T-helper 22 cell (primary cell): ENCODE measurements at regions not wholly inside any gene's neighbourhood (a gene's known extent, or its start where the extent isn't known, plus 50 kb on each side); places are given as distances from the start of the nearest gene placed in this dataset.

Experiments used
- DNase-seq: peaks from one replicate; pipeline ENCODE4 v3.0.0-alpha.2; 2020; ENCODE audit warnings: low read depth

DNA sequence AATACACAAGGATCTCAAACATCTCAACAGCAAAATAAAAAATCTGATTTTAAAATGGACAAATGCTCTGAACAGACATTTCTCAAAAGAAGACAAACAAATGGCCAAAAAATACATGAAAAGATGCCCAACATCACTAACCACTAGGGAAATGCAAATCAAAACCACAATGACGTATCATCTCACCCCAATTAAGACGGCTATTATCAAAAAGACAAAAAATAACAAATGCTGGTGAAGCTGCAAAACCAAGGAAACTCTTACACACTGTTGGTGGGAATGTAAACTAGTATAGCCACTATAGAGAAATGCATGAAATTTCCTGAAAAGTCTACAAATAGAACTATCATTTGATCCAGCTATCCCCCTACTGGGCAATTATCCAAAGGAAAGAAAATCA is 145.0 kb downstream of the BTG1 start:
- no peak for DNase-seq

DNA sequence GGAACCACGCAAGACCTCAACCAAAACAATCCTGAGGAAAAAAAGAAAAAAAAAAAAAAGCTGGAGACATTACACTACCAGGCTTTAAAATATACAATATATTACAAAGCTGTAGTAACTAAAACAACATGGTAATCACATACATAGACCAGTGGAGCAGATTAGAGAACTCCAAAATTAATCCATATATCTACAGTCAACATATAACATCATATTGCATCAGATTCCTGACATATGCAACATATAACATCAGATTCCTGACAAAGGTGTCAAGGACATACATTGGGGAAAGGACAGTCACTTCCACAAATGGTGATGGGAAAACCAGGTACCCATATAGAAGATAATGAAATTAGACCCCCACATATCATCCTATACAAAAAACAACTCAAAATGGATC is 145.8 kb downstream of the BTG1 start:
- no peak for DNase-seq

DNA sequence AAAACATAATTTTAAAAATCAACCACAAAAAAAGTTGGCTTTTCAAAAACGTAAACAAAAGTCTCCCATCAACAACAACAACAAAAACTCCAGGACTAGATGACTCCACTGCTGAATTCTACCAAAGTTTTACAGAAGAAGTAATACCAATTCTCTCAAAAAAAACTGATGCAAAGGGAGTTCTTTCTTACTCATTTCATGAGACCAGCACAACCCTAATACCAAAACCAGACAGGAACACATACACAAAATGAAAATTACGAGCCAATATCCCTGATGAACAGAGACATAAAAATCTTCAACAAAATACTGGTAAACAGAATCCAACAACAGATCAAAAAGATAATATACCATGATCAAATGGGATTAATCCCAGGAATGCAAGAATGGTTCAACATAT is 147.3 kb downstream of the BTG1 start:
- DNase-seq, result no peak

DNA sequence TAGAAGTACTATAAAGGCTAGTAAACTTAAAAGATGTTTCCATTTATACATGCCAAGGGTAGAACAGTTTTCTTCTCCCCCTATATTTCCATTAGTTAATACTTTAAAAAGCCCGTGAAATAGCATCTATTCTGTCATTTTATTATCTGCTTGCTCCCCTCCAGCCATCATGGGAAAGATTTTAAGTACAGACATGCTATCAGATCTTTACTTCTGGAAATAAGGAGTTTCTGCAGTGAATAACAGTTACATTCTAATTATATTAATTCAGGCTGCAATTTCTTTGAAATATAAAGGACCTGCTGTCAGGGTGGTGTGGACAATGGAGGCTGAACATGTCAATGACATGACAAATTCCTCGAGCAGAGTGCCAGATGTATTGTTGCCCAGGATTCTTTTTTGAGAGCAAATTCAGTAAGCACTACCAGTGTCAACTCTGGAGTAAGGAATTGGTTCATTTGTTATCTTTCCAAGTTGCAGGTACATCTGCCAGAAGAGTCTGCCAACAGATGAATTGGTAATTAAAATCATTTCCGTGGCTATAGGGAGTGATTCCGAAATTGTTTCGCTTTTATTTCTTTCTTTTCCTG is 151.3 kb downstream of the BTG1 start:
- DNase-seq, result no peak

DNA sequence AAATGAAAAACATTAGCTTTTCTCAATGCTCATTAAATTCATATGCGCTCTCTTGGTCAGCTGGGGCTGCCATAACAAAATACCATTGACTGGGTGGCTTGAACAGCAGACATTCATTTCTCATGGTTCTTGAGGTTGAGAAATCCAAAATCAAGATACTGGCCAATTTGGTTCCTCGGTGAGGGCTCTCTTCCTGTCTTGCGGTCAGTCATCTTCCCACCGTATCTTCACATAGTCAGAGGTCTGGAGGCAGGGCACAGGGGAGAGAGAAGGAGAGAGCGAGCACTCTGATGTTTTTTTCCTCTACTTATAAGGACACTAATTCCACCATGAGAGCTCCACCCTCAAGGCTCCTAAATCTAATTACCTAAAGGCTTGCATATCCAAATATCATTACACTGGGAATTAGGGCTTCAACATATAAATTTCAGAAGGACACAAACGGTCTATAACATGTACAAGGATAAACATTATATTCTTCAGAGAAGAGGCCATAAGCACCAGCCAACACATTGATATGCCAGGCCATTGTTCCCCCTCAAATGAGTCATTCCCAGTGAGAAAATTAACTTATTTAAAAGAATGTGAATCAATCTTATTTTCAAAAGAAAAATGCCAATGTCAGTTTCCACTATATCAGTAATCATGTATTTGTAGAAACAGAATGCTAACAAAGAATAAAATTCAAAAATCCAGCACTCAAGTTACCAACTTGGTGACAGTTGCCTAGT is 152.2 kb downstream of the BTG1 start:
- DNase-seq, result no peak

DNA sequence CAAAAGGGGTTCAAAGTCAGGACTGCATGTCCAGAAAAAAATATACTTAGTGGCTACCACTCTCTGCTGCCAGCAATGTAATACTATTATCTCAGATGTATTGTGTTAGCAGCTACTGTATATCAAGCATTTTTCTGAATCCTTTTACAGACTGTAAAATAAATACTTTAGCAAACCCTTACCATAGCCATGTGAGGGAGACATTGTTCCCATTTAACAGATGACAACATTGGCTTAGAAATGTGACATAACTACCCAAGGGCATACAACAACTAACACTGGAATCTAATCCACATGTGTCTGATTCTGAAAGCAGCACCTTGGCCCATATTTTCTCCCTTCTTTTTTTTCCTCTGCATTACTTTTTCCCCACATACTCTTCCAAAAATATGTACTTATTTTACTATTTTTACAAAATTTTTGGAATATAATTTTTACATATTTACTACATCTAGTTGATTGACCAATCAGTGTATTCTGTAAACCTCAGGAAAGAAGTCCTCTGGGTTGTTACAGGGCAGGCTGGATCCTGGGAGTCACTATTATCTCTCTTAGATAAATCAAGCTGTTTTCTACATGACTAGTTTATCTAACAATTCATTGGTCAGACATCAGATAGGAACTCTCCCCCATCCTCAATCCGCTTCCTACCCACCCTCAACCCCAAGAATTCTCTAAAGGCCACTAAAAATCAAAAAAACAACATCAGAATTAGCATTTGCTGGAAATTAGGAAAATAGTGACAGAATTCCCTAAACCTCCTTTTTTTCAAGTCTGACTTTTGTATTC is 154.1 kb downstream of the BTG1 start:
- no peak for DNase-seq

DNA sequence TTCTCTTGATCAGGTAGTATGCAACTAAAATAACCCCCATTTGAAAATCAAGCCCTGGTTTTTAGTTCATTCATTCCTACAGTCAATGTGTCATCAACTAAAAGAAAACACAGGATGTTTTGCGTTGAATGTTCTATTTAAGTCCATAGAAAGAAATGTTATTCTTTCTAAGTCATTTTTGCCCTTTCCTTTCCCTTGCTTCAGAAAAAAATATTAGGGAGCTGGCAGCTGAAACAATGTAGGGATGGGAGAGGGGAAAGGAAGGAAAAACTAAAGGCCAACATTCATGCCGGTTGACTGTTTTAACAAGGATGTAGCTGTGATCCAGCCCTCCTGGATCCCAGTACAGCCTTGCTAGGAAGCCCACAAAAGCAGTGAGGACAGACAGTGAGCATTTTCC is 155.1 kb downstream of the BTG1 start:
- DNase-seq, result no peak

DNA sequence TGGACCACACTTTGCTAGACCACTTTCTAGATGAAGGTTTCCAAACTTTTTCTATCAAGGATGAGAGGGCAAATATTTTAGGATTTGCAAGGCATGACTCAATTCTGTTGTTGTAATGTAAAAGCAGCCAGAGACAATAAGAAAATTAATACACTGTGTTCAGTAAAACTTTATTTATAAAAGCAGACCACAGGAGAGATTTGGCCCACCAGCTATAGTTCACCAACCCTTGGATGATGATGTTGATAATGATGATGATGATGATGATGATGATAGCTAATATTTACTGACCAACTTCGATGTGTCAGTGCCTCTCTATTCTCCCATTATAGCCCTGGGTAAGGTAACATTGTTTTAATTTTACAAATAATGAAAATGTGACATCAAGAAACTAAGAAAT is 156.5 kb downstream of the BTG1 start:
- DNase-seq, result no peak

DNA sequence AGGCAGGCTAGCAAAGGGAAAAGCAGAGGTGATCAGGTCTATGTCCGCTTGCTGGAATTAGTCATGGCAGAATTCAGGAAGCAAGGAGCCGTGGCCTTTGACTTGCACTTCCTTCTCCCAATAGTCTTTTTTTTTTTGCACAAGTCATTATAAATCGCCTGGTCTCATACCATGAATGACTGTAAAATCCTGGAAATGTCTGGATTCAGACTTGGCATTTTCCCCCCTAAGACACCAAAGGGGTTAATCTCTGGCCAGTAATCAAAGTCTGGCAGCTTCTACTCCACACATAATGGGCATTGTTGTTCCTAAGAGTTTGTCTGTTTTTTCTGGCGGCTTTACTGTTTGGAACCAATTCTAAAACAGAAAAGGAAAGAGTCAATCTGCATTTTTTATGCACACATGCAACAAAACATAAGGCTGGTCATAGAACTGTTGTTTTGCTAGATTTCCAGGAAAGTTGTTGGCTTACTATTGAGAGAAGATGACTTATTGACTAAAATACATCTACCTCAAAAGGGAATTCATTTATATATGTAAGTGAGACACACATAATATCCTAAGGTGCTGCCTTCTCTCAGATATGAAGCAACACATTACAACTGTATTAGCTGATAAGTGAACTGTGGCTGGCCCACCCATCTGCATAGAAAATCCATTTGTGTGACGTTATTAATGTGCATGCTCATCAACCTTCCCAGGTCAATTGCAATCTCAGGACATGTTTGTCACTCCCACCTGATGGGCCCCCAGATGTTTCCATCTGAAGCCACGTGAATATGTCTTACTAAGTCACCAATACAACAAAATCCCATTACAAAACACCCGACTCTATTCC is 157.3 kb downstream of the BTG1 start:
- DNase-seq, result no peak

DNA sequence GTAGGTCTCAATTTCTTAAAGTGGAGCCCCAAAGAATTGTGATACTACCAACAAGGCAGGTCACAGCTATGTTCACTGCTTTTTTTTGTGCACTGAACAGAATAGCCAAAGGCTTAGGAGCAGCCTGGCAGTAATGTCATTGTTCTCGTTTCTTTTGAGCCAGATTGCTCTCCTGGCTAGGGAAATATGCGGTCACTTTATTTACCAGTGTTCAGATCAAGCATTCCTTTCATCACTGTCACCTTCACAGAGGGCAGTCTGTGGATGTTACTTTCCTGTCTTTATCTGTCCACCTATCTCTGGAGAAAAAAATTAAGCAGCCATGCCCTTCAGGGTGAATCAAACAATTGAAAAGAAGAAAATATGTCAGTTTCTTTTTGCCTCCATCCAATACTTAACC is 159.6 kb downstream of the BTG1 start:
- DNase-seq, result no peak

DNA sequence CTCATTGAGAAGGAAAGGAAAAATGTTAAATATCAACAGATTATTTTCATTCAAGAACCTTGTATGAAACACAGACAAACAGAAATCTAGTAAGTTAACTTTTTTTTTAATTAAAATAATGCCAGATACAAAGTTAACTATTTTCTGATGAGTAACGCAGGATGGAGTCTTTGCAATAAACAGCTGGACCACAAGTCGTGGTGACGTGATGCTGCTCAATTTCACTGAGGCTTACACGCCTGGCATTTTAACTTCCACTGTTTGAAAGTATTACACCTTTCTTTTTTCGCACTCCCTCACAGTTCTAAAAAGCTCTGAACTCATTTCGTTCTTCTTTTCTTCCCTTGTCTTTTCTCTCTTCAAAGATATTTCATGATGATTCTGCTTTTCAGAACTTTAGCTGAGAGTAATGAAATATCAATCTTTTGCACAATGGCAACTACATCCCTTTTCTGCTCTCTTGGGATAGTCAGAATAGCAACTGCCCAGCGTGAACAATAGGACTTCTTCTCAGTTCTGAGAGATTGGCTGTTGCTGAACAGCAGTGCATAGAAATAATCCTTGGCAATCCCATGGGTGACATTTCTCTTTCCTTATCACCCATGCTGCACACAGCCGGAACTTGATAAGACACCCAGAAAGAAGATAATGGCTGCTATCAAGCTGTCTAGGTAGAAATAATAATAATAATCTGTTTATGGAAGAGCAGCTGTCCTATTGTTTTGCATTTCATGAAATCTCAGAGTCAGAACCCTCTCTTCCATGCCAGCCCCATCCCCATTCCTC is 160.5 kb downstream of the BTG1 start:
- no peak for DNase-seq

DNA sequence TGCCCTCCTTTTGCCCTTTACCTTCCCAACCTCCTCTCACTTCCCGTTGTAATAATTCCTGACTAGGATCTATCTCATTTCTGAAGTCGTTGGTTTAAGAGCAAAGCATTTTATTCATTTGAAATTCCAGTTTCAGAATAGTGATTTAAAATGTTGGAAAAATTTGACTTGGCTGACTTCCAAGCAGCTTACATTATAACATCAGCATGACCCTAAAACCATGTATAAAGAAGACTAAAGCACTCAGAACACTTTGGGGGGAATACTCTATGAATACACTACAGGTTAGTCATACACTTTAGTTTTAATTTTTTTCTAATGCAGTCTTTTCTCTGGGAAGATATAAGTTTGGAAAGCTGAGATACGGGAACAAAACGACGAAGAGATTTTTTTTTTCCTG is 161.1 kb downstream of the BTG1 start:
- no peak for DNase-seq

DNA sequence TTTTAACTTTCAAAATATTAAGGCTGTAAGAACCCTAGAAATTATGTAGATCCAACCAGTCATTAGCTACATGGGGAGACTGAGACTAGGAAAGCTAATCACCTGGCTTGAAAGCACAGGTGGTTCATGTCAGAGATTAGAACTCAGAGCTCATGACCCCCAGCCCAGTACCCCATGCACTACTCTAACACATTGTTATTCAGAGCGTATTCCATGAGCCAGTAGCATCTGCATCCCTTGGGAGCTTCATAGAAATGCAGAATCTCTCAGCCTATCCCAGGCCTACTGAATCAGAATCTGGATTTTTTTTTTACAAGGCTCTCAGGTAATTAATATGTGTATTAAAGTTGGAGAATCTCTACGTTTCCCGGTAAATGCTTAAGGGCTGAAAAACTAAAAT is 161.7 kb downstream of the BTG1 start:
- no peak for DNase-seq

DNA sequence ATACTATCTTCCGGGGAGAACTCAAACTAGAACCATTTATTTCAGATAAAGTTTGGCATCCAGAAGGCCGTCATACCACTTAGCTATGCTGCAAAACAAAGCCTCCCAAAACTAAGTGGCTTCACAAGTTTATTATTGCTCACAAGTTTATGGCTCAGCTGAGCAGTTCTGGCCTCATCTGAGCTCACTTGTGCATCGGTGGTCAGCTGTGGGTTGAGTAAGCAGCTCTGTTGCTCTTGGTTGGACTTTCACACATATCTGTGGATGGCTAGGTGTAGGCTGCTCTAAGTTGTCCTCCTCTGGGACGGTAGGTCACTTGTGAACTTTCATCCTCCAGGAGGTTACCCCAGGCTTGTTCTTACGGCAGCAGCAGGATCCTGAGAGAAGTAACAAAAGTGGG is 162.7 kb downstream of the BTG1 start:
- DNase-seq, result no peak

DNA sequence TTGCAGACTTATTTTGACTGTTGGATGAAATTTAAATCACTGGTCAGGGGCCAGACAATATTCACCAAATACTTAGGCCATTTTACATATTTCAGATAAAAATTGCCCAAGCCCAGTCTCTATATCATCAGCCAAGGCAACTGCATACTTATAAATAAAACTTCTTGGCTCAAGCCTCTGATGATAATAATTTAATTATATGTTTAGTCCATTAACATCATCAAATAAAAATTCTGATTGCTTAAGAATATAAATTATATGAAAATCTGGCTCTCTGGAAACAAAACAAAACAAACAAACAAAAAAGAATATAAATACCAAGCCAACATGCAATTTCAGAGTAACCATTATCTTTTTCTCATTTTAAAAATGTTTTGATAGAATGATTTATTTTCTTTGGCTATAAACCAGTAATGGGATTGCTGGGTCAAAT is 165.2 kb downstream of the BTG1 start:
- DNase-seq, result no peak

DNA sequence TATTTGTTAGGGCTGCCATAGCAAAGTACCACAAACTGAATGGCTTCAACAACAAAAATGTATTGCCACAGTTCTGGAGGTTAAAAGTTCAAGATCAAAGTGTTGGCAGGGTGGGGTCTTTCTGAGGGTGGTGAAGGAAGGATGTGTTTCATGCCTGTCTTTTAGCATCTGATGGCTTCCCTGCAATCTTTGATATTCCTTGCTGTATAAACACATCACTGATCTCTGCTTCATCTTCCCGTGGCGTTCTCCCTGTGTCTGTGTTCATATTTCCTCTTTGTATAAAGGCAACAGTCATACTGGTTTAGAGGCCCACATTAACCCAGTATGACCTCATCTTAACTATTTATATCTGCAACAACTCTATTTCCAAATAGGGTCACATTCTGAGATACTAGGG is 167.5 kb downstream of the BTG1 start:
- DNase-seq, result peak; percentile 45

DNA sequence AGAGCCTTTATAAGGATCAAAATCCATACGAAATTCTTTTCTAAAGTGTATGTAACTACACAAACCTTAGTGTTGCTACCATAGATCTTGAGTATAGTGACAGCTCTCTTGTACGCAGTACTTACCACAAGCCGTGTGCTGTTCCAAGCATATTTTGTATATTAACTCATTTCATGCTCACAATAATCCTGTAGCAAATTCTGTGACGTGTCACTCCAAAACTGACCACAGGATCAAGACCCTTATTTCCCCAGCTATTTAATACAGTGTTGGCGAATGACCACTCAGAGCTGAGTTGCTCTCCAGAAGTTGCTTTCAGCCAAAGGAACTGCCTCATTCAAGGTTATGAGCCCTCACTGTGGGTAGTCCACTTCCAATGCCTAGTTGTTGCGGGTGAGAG is 169.8 kb downstream of the BTG1 start:
- DNase-seq, result no peak

DNA sequence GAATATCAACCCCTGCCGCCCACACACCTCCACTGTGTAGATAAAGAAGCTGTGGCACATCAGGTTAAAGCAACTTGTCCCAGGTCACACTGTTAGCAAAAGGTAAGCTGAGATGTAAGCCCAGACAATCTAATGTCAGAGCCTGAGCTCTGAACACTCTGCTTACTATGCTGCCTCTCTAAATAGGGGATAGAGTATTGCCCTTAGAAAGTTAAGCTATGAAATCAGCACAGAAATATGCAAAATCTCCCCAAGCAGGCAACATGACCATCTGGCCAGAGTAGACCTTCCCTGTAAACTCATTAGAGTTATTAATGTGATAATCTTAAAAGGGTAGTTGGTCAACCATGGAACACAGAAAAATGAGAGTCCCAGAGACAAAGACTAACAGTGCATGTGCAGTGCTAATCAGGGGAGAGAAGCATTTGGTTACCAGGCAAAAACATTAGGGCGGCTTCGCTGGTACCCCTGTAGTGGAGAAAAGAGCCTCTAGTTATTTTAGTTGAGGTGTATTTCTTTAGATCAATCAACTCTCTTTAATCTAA is 171.0 kb downstream of the BTG1 start:
- DNase-seq, result no peak

DNA sequence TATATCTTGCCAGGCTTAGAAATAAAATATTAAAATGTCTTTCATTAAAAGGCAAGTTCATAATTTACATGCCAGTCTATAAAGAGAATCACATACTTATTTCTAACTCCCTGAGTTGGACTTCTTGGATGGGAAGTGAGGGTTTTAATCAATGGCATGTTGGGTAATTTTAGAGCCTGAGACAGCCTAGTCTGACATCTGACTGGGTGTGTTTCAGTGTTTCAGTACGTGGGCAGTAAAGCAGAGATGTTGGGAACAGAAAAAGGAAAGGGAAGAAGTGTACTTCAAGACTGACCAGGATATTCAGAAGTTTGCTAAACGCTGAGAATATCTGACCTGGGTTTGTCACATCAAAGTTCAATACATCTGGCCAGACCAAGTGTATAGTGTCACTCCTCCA is 171.8 kb downstream of the BTG1 start:
- no peak for DNase-seq

DNA sequence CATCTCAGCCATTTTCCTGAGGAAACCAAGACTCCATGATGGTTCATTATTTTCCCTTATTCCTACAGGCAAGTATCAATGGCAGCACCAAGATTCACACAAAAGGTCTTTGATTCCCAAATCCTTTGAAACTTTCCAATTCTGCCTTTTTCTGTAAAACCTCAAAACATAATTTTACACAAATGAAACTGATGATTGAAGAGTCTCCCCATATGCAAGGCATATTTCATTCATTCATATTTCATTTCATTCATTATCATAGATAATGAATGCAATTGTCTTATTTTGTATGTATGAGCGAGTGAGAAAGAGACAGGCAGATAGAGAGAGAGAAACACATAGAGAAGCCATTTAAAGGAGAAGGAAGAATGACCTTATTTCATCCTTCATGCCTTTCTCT is 172.8 kb downstream of the BTG1 start:
- no peak for DNase-seq

DNA sequence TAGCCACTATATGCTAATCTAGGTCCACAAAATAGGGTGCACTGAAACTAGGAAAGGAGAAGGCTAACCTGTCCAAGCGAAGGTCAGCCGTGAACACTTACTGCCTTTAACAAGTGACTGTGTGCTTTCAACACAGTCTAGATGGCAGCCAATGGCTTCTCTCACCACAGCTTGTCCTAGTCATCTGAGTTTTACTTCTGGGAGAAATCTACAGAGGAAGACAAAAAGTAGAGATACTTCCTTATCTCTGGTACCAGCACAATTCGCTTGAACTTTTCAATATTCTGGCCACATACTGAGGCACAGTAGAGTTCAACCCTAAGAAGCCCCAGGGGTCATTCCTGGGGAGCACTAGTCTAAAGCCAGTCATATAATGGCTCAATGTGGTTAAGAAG is 176.9 kb downstream of the BTG1 start:
- DNase-seq, result no peak
